Neural progenitor cell (in vitro differentiated cells): ENCODE measurements at regions not wholly inside any gene's neighbourhood (a gene's known extent, or its start where the extent isn't known, plus 50 kb on each side); places are given as distances from the start of the nearest gene placed in this dataset.

Source experiments
- DNase-seq: peaks from one replicate; pipeline ENCODE4 v3.0.0-alpha.2; 2016; ENCODE audit warnings: low spot score
- H2AFZ ChIP-seq: fragments of 200-600 bp; sonication (generic); replicated peaks from 2 replicates; pipeline ENCODE4 v1.6.1; 2016; ENCODE audit warnings: antibody characterized with exemption
- H3F3A ChIP-seq: fragments of 200-600 bp; sonication (generic); 2 replicates; pipeline ENCODE4 v1.6.1; 2016; ENCODE audit warnings: antibody characterized with exemption, low read depth
- H3K27ac ChIP-seq: fragments of 200-600 bp; sonication (generic); 2 replicates; pipeline ENCODE4 v1.5.1; 2016; ENCODE audit warnings: mild to moderate bottlenecking
- H3K27me3 ChIP-seq: fragments of 200-600 bp; sonication (generic); 2 replicates; pipeline ENCODE4 v1.6.1; 2016; ENCODE audit warnings: mild to moderate bottlenecking, moderate library complexity
- H3K36me3 ChIP-seq: fragments of 200-600 bp; sonication (generic); 2 replicates; pipeline ENCODE4 v1.5.1; 2016
- H3K4me1 ChIP-seq: fragments of 200-600 bp; sonication (generic); 2 replicates; pipeline ENCODE4 v1.6.1; 2016; ENCODE audit warnings: mixed run types
- H3K4me2 ChIP-seq: fragments of 200-600 bp; sonication (generic); 2 replicates; pipeline ENCODE4 v1.6.1; 2016
- H3K4me3 ChIP-seq: fragments of 200-600 bp; sonication (generic); 2 replicates; pipeline ENCODE4 v1.5.1; 2016
- H3K79me2 ChIP-seq: fragments of 200-600 bp; sonication (generic); 2 replicates; pipeline ENCODE4 v1.6.1; 2016; ENCODE audit warnings: low read depth
- H3K9ac ChIP-seq: fragments of 200-600 bp; sonication (generic); 2 replicates; pipeline ENCODE4 v1.6.1; 2016
- H3K9me3 ChIP-seq: fragments of 200-600 bp; sonication (generic); 2 replicates; pipeline ENCODE4 v1.5.1; 2016; ENCODE audit warnings: low read depth
- H4K20me1 ChIP-seq: fragments of 200-600 bp; sonication (generic); 2 replicates; pipeline ENCODE4 v1.6.1; 2016; ENCODE audit warnings: low read depth
- H3K27ac Mint-ChIP-seq: 3 replicates; pipeline ENCODE4 v1.8.0; 2021; ENCODE audit warnings: mixed read lengths
- H3K27me3 Mint-ChIP-seq: 2 replicates; pipeline ENCODE4 v1.8.0; 2022; ENCODE audit warnings: low read depth, mild to moderate bottlenecking, inconsistent platforms, moderate library complexity, mixed read lengths; ENCODE audit not compliant: insufficient read depth
- H3K36me3 Mint-ChIP-seq: 3 replicates; pipeline ENCODE4 v1.8.0; 2021; ENCODE audit warnings: mixed read lengths
- H3K4me1 Mint-ChIP-seq: 3 replicates; pipeline ENCODE4 v1.8.0; 2021; ENCODE audit warnings: mixed read lengths
- H3K4me3 Mint-ChIP-seq: 3 replicates; pipeline ENCODE4 v1.8.0; 2021; ENCODE audit warnings: mild to moderate bottlenecking, moderate library complexity, mixed read lengths
- H3K9me3 Mint-ChIP-seq: 3 replicates; pipeline ENCODE4 v1.8.0; 2020; ENCODE audit warnings: mixed read lengths
- EZH2 ChIP-seq: fragments of 200-600 bp; sonication (generic); IDR thresholded peaks from 2 replicates; pipeline ENCODE4 v1.6.1; 2017; ENCODE audit warnings: antibody characterized with exemption, mild to moderate bottlenecking, moderate library complexity
- EZH2phosphoT487 ChIP-seq: fragments of 200-600 bp; sonication (generic); IDR thresholded peaks from 2 replicates; pipeline ENCODE4 v1.6.1; 2017; ENCODE audit warnings: antibody characterized with exemption
- TF ChIP-seq, protein P1 (sequence below): fragments of 200-600 bp; sonication (generic); IDR thresholded peaks from 2 replicates; pipeline ENCODE4 v1.5.1; 2017; ENCODE audit warnings: antibody characterized with exemption, mild to moderate bottlenecking

DNA sequence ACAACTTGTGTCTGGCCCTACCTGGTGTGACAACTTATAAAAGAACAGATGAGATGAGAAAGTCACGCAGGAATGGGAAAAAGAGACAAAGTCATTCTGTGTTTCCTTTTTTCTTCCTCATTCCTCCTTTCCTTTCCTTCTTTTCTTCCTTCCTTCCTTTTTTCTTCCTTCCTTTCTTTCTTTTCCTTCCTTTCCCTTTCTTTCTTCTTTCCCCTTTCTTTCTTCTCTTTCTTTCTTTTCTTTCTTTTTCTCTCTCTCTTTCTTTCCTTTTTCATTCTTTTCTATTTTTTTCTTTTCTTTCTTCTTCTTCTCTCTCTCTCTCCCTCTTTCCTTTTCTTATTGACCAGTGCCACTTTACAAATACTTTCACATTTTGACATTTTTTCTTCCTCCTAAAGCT is 239.7 kb downstream of the ATG4C start:
- H4K20me1 ChIP-seq: no peaks in the 10 kb centered on the region
- no peaks in the 10 kb centered on the region for H3F3A ChIP-seq
- no peak overlapping the region for H3K9ac ChIP-seq
- H3K36me3 Mint-ChIP-seq: no peaks in the 10 kb centered on the region
- H3K4me1 ChIP-seq: no peaks in the 10 kb centered on the region
- no peaks in the 10 kb centered on the region for H3K36me3 ChIP-seq
- no peak overlapping the region for H3K27ac Mint-ChIP-seq
- H3K27me3 Mint-ChIP-seq: peaks cover 9% of the 10 kb centered on the region
- H3K4me3 Mint-ChIP-seq: no peak overlapping the region
- H3K9me3 Mint-ChIP-seq: peaks cover 4% of the 10 kb centered on the region
- no peak overlapping the region for H3K27ac ChIP-seq
- H3K4me3 ChIP-seq: no peak overlapping the region
- DNase-seq: no peak
- H3K9me3 ChIP-seq: no peaks in the 10 kb centered on the region
- peaks cover 10% of the 10 kb centered on the region for H3K4me1 Mint-ChIP-seq
- TF ChIP-seq EZH2phosphoT487: no peak
- TF ChIP-seq EZH2: no peak
- TF ChIP-seq, protein P1, sequence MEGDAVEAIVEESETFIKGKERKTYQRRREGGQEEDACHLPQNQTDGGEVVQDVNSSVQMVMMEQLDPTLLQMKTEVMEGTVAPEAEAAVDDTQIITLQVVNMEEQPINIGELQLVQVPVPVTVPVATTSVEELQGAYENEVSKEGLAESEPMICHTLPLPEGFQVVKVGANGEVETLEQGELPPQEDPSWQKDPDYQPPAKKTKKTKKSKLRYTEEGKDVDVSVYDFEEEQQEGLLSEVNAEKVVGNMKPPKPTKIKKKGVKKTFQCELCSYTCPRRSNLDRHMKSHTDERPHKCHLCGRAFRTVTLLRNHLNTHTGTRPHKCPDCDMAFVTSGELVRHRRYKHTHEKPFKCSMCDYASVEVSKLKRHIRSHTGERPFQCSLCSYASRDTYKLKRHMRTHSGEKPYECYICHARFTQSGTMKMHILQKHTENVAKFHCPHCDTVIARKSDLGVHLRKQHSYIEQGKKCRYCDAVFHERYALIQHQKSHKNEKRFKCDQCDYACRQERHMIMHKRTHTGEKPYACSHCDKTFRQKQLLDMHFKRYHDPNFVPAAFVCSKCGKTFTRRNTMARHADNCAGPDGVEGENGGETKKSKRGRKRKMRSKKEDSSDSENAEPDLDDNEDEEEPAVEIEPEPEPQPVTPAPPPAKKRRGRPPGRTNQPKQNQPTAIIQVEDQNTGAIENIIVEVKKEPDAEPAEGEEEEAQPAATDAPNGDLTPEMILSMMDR: no peak
- H2AFZ ChIP-seq: no peak overlapping the region
- no peaks in the 10 kb centered on the region for H3K79me2 ChIP-seq
- no peaks in the 10 kb centered on the region for H3K27me3 ChIP-seq
- no peak overlapping the region for H3K4me2 ChIP-seq

DNA sequence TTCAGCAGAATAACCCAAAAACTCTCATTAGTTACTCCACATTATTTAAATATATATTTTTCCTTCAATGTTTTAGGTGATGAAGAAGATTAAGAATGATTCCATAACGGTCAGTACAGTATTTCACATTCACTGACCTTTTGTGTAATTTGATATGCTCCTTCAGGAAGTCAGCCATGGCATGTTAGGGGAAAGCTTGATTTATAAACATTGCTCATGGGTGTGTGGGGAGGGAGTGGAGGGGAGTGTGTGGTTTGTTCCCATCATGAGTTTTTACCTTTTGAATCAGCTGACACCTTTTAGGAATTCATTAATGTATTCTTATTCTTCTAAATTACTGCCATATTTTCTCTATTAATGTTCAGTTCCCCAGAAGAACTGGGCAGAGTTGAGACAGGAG is 240.2 kb downstream of the ATG4C start:
- Mint-ChIP-seq H3K36me3 (no peaks in the 10 kb centered on the region), H3K4me1 (peaks cover 10% of the 10 kb centered on the region), H3K9me3 (peaks cover 7% of the 10 kb centered on the region), H3K27ac (no peak overlapping the region), H3K4me3 (peak overlapping the region; percentile 14), H3K27me3 (peaks cover 9% of the 10 kb centered on the region)
- no peak for DNase-seq
- H3K36me3 ChIP-seq: no peaks in the 10 kb centered on the region
- H2AFZ ChIP-seq: no peak overlapping the region
- no peaks in the 10 kb centered on the region for H4K20me1 ChIP-seq
- no peaks in the 10 kb centered on the region for H3F3A ChIP-seq
- H3K4me2 ChIP-seq: no peak overlapping the region
- no peak overlapping the region for H3K9ac ChIP-seq
- H3K9me3 ChIP-seq: no peaks in the 10 kb centered on the region
- no peak for TF ChIP-seq EZH2
- TF ChIP-seq EZH2phosphoT487: no peak
- TF ChIP-seq, protein P1: no peak
- H3K4me1 ChIP-seq: no peaks in the 10 kb centered on the region
- no peaks in the 10 kb centered on the region for H3K27me3 ChIP-seq
- no peak overlapping the region for H3K27ac ChIP-seq
- H3K79me2 ChIP-seq: no peaks in the 10 kb centered on the region
- no peak overlapping the region for H3K4me3 ChIP-seq

DNA sequence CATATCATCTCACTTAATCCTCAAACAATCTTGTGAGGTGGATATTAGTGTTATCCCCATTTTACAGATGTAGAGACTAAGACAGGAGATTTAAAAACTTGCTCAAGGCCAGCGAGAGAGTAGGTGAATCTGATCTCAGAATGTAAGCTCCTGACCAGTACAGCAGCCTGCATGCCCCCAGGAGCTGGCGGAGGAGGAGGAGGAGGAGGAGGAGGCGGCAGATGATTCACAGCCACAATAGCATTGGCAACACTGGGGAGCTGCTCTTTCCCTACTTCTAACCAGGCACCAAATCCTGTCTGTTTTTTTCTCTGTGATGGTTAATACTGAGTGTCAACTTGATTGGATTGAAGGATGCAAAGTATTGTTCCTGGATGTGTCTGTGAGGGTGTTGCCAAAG is 243.2 kb downstream of the ATG4C start:
- Histone ChIP-seq H3F3A (no peaks in the 10 kb centered on the region), H3K27me3 (no peaks in the 10 kb centered on the region), H3K4me3 (no peak overlapping the region), H3K9me3 (no peaks in the 10 kb centered on the region), H4K20me1 (no peaks in the 10 kb centered on the region), H2AFZ (no peak overlapping the region), H3K4me1 (no peaks in the 10 kb centered on the region), H3K27ac (no peak overlapping the region), H3K4me2 (no peak overlapping the region), H3K9ac (no peak overlapping the region), H3K36me3 (no peaks in the 10 kb centered on the region), H3K79me2 (no peaks in the 10 kb centered on the region)
- no peak for DNase-seq
- H3K4me3 Mint-ChIP-seq: no peak overlapping the region
- H3K9me3 Mint-ChIP-seq: peaks cover 8% of the 10 kb centered on the region
- H3K27ac Mint-ChIP-seq: no peak overlapping the region
- TF ChIP-seq, protein P1: no peak
- TF ChIP-seq EZH2 (no peak), EZH2phosphoT487 (no peak)
- H3K4me1 Mint-ChIP-seq: peaks cover 10% of the 10 kb centered on the region
- H3K36me3 Mint-ChIP-seq: no peaks in the 10 kb centered on the region
- peaks cover 13% of the 10 kb centered on the region for H3K27me3 Mint-ChIP-seq

DNA sequence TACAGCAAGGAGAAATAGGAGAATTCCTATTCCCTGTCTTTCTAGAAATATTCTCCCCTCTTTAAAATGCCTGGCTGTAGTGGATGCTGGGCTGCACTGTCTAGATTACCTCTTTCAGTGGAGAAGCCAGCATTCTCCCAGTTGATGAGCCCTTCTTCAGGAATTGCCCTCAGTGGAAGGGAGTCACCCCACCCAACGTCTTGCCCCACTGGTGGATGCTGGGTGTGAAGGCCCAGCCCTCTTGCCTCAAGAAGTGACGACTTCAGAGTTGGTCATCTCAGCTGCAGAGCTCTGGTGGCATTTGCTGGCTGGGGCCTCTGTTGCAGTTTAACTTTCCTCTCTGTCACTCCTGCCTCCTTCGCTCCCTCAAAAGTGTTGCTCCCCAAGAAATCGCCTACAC is 248.2 kb downstream of the ATG4C start:
- no peaks in the 10 kb centered on the region for H3K79me2 ChIP-seq
- H3K36me3 ChIP-seq: no peaks in the 10 kb centered on the region
- no peak for DNase-seq
- H3K4me3 ChIP-seq: no peak overlapping the region
- Mint-ChIP-seq H3K4me3 (no peak overlapping the region), H3K4me1 (peaks cover 6% of the 10 kb centered on the region), H3K27ac (no peak overlapping the region), H3K9me3 (peaks cover 4% of the 10 kb centered on the region), H3K27me3 (peaks cover 12% of the 10 kb centered on the region), H3K36me3 (no peaks in the 10 kb centered on the region)
- no peaks in the 10 kb centered on the region for H3K9me3 ChIP-seq
- no peak overlapping the region for H3K27ac ChIP-seq
- TF ChIP-seq EZH2 (no peak), EZH2phosphoT487 (no peak)
- TF ChIP-seq, protein P1: no peak
- no peak overlapping the region for H3K9ac ChIP-seq
- H3K4me1 ChIP-seq: peaks cover 4% of the 10 kb centered on the region
- no peaks in the 10 kb centered on the region for H3F3A ChIP-seq
- no peaks in the 10 kb centered on the region for H4K20me1 ChIP-seq
- peak overlapping the region; percentile 60 for H2AFZ ChIP-seq
- H3K27me3 ChIP-seq: no peaks in the 10 kb centered on the region
- H3K4me2 ChIP-seq: no peak overlapping the region
